Adrenal gland (tissue), 5 donors: ENCODE measurements at regions not wholly inside any gene's neighbourhood (a gene's known extent, or its start where the extent isn't known, plus 50 kb on each side); places are given as distances from the start of the nearest gene placed in this dataset.

Experiments
- CTCF ChIP-seq, 6 experiments: fragments of 450-650 bp in 4 of 6; fragments of 200-600 bp in 2 of 6; sonication (generic) in 1 of 6; IDR thresholded peaks; 1 replicate in 5 of 6; 2 replicates in 1 of 6; pipeline versions ENCODE4 v1.5.1 to v1.8.0; 2016 to 2021; ENCODE audit warnings: antibody characterized with exemption in 6 of 6, mild to moderate bottlenecking in 2 of 6, moderate library complexity in 1 of 6
- POLR2A ChIP-seq, 2 donors: fragments of 450-650 bp; IDR thresholded peaks; one replicate each; pipeline ENCODE4 v1.6.1; 2017; ENCODE audit warnings: antibody characterized with exemption in 2 of 2, mild to moderate bottlenecking in 2 of 2, moderate library complexity in 1 of 2
- donor health status: DM: no; HTN: no; CAD: no.

GRCh38 chr19:13574933-13575332 lies 68.7 kb upstream of the CACNA1A start:
- no peak for TF ChIP-seq POLR2A (IDR thresholded peaks at IDR 0.05)
- peak in 2 of 6 experiments; percentile 11 to 15 for TF ChIP-seq CTCF (IDR thresholded peaks at IDR 0.05)
